Lower leg skin (tissue), 4 donors: ENCODE measurements at regions not wholly inside any gene's neighbourhood (a gene's known extent, or its start where the extent isn't known, plus 50 kb on each side); places are given as distances from the start of the nearest gene placed in this dataset.

Source experiments
- DNase-seq, 2 donors: peaks; one replicate each; pipeline ENCODE4 v3.0.0-alpha.2; 2019; ENCODE audit warnings: low spot score in 2 of 2
- H3K4me3 ChIP-seq: fragments of 200-600 bp; sonication (generic); 2 replicates; pipeline ENCODE4 v1.5.1; 2017; ENCODE audit warnings: mild to moderate bottlenecking, low read depth; ENCODE audit not compliant: poor library complexity, severe bottlenecking
- CTCF ChIP-seq, 3 donors: fragments of 450-650 bp; IDR thresholded peaks; one replicate each; pipeline ENCODE4 v1.5.1; 2016; ENCODE audit warnings: antibody characterized with exemption in 3 of 3, mild to moderate bottlenecking in 3 of 3, moderate library complexity in 2 of 3
- POLR2A ChIP-seq, 2 donors: fragments of 450-650 bp; IDR thresholded peaks; one replicate each; pipeline ENCODE4 v1.6.1; 2016 to 2017; ENCODE audit warnings: antibody characterized with exemption in 2 of 2, mild to moderate bottlenecking in 1 of 2, moderate library complexity in 1 of 2
- WGBS, 2 donors: methylation state at CpG; one replicate each; pipeline ENCODE4 v1.1.5; 2018; 5-methylcytosine and 5-hydroxymethylcytosine counted together
- intact Hi-C: fragments of 100-400 bp; cut with DNase I; formaldehyde crosslinking; loops from one replicate; pipeline ENCODE4 v1.15.0; 2023; ENCODE audit warnings: low total_unique reads

GRCh38 chr3:111476701-111477100 is 65.3 kb upstream of the CD96 start:
- WGBS, 2 donors, result 49 to 52% methylated on average over 3 of the region's 3 CpGs
- H3K4me3 ChIP-seq, result no peak overlapping the region
- TF ChIP-seq CTCF (IDR thresholded peaks at IDR 0.05) (no peak), POLR2A (IDR thresholded peaks at IDR 0.05) (no peak)
- intact Hi-C loops, result loop anchor here (5.0 kb wide), 1 partner anchor 986 kb away; no protein-coding TSS in a partner anchor
- no peak for DNase-seq

- intact Hi-C loops, result no loop called here
- H3K4me3 ChIP-seq, result no peak overlapping the region
- DNase-seq, result no peak
- WGBS, 2 donors, result 89 to 92% methylated on average over 1 of the region's 1 CpG
- TF ChIP-seq CTCF (IDR thresholded peaks at IDR 0.05) (no peak), POLR2A (IDR thresholded peaks at IDR 0.05) (no peak)
Observed at GRCh38 chr3:111480091-111480490, 61.9 kb upstream of the CD96 start.

GRCh38 chr3:111481551-111481950 is 60.4 kb upstream of the CD96 start:
- TF ChIP-seq CTCF (IDR thresholded peaks at IDR 0.05) (no peak), POLR2A (IDR thresholded peaks at IDR 0.05) (no peak)
- DNase-seq, result no peak

GRCh38 chr3:111482574-111482973 is 59.4 kb upstream of the CD96 start:
- H3K4me3 ChIP-seq, result no peak overlapping the region
- TF ChIP-seq POLR2A (IDR thresholded peaks at IDR 0.05) (no peak), CTCF (IDR thresholded peaks at IDR 0.05) (no peak)
- DNase-seq, result no peak
- intact Hi-C loops, result no loop called here
- WGBS, 2 donors, result 85 to 90% methylated on average over 1 of the region's 1 CpG

More at GRCh38 chr3:111481551-111481950, 60.4 kb upstream of the CD96 start:
- H3K4me3 ChIP-seq, result no peak overlapping the region
- intact Hi-C loops, result no loop called here

- intact Hi-C loops, result no loop called here
- TF ChIP-seq CTCF (IDR thresholded peaks at IDR 0.05), result no peak
- TF ChIP-seq POLR2A (IDR thresholded peaks at IDR 0.05), result no peak
Observed at GRCh38 chr3:111485086-111485485, 56.9 kb upstream of the CD96 start.

More at GRCh38 chr3:111485086-111485485, 56.9 kb upstream of the CD96 start:
- 69 to 75% methylated on average over 1 of the region's 1 CpG for WGBS, 2 donors
- DNase-seq, result no peak
- H3K4me3 ChIP-seq, result no peak overlapping the region
